ENCODE measurements at regions not wholly inside any gene's neighbourhood (a gene's known extent, or its start where the extent isn't known, plus 50 kb on each side); places are given as distances from the start of the nearest gene placed in this dataset.

DNA sequence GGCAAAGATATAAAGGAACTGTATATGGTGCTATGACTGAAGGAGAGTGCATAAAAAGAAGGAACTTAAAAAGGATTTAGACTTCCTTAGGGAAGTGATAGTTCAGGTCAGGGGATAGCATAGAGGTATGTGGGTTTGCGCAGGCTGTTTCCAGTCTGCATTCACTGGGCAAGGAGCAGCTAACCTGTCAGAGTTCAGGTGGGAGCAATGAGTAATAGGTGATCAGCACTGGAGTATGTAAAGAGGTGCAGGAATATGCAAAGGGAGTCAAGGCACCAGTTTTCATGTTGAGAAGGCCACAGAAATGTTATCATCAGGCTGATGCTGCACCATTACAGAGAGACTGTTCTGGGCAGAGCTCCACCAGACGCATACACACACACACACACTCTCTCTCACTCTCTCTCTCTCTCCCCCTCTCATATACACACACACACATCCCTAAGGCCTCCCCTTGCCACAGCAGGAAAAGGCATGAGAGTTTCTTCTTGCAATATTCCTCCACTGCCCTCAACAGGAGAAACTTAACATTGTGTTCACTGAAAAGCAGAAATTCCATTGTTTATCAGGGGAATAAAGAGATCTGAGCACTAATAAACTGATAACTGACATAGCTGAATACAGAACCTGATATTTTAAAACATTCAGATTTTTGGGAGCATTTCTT is 256.4 kb upstream of the GRID2 start:
- TF ChIP-seq CTCF (IDR thresholded peaks at IDR 0.05) (no peak), POLR2A (IDR thresholded peaks at IDR 0.05) (no peak), POLR2AphosphoS5 (IDR thresholded peaks at IDR 0.05) (no peak)
